Kidney (tissue), 13 donors: ENCODE measurements at regions not wholly inside any gene's neighbourhood (a gene's known extent, or its start where the extent isn't known, plus 50 kb on each side); places are given as distances from the start of the nearest gene placed in this dataset.
"Not testable (repeated sequence)": the region's sequence is repeated elsewhere in the genome, so short reads cannot be mapped to it uniquely, and the experiment has no call there.

Source experiments
- DNase-seq, 5 donors: peaks; one replicate each; pipeline ENCODE4 v3.0.0-alpha.2; 2013 to 2020
- FAIRE-seq: peaks from 2 replicates; lab custom pipeline; 2012; peaks lifted over from hg19 to GRCh38; lab: Jason Lieb, UNC
- H3K27ac ChIP-seq, 2 donors: one replicate each; pipeline ENCODE4 v1.7.0; 2013; ENCODE audit warnings: low read depth in 2 of 2, low read length in 2 of 2, inconsistent platforms in 1 of 2
- H3K27me3 ChIP-seq: one replicate; pipeline ENCODE4 v1.7.1; 2013; ENCODE audit warnings: low read length, inconsistent platforms; ENCODE audit not compliant: control insufficient read depth, insufficient read depth
- H3K36me3 ChIP-seq, 3 donors: one replicate each; pipeline versions ENCODE4 v1.7.0 to v1.7.1; 2013; ENCODE audit warnings: low read length in 3 of 3, control low read depth in 1 of 3, inconsistent platforms in 1 of 3; ENCODE audit not compliant: insufficient read depth in 3 of 3, control insufficient read depth in 2 of 3
- H3K4me1 ChIP-seq, 3 donors: one replicate each; pipeline versions ENCODE4 v1.7.0 to v1.7.1; 2013; ENCODE audit warnings: low read length in 3 of 3, inconsistent platforms in 1 of 3, low read depth in 1 of 3; ENCODE audit not compliant: control insufficient read depth in 2 of 3, insufficient read depth in 2 of 3
- H3K4me3 ChIP-seq, 3 donors: one replicate each; pipeline versions ENCODE4 v1.7.0 to v1.8.1; 2013; ENCODE audit warnings: low read length in 3 of 3, control low read depth in 1 of 3, inconsistent platforms in 1 of 3
- H3K9ac ChIP-seq, 3 donors: one replicate each; pipeline versions ENCODE4 v1.7.0 to v1.7.1; 2013; ENCODE audit warnings: low read length in 3 of 3, control low read depth in 1 of 3, inconsistent platforms in 1 of 3
- H3K9me3 ChIP-seq, 3 donors: one replicate each; pipeline versions ENCODE4 v1.7.0 to v1.7.1; 2013; ENCODE audit warnings: low read length in 3 of 3, control low read depth in 1 of 3, inconsistent platforms in 1 of 3; ENCODE audit not compliant: control insufficient read depth in 2 of 3, insufficient read depth in 1 of 3
- CTCF ChIP-seq: IDR thresholded peaks from 3 replicates; pipeline ENCODE4 v1.5.1; 2012; ENCODE audit warnings: mild to moderate bottlenecking, moderate library complexity, borderline replicate concordance; ENCODE audit not compliant: insufficient read depth; ENCODE audit errors: extremely low read depth
- intact Hi-C: fragments of 100-400 bp; cut with DNase I; formaldehyde crosslinking; loops from one replicate; pipeline ENCODE4 v1.11.1; 2022
- donor health status: control.
- donor health status: control.
- donor health status: control.
- donor health status: control.
- donor health status: control.
- donor health status: DM: yes; HTN: yes; CAD: no.
- donor health status: Normal renal cell carcinoma (clear cell type).

GRCh38 chr3:128544190-128544589 is 51.2 kb upstream of the GATA2 start:
- H3K9ac ChIP-seq: no peak overlapping the region
- TF ChIP-seq CTCF: no peak
- DNase-seq (no peak), FAIRE-seq (peak; percentile 97)
- peaks cover 0 to 10% (median 0%) of the 10 kb centered on the region in 3 donors for H3K9me3 ChIP-seq
- no peaks in the 10 kb centered on the region for H3K36me3 ChIP-seq
- peaks cover 0 to 2% (median 0%) of the 10 kb centered on the region in 3 donors for H3K4me1 ChIP-seq
- no peak overlapping the region for H3K27ac ChIP-seq
- intact Hi-C loops: no loop called here
- no peak overlapping the region for H3K4me3 ChIP-seq
- no peaks in the 10 kb centered on the region for H3K27me3 ChIP-seq

- H3K27ac ChIP-seq, H3K4me1 ChIP-seq, FAIRE-seq, H3K9me3 ChIP-seq, H3K36me3 ChIP-seq, intact Hi-C loops, H3K9ac ChIP-seq, H3K27me3 ChIP-seq, DNase-seq, H3K4me3 ChIP-seq: not testable (repeated sequence)
Observed at GRCh38 chr3:128543570-128544174, 50.7 kb upstream of the GATA2 start.
